ENCODE measurements at regions not wholly inside any gene's neighbourhood (a gene's known extent, or its start where the extent isn't known, plus 50 kb on each side); places are given as distances from the start of the nearest gene placed in this dataset.

DNA sequence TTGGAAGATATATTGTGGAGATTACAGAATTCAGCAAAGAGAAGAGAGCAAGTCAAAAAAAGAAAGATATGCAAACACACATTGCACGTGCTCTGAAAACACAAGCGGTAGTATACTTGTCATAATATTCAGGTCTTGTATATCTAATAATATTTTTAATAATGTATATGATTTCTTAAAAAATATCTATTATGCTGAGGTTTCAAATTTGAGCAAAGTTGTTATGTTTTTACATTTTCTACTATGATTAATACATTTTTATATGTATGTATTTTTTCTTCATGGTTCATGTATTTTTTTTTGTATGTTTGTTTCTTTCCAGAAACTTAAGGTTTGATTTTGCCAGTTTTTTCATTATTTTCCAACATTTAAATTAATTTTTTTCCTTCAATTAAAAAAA lies 752.4 kb upstream of the VSTM2A start:
- Histone ChIP-seq H3K4me3 (replicated peaks in 1 of 3; ENCODE audit: insufficient read depth in 1 of 3, low read depth in 2 of 3, low read length in 3 of 3) (no peak overlapping the region), H3K27ac (ENCODE audit: extremely low read length, insufficient read depth, low read length) (no peak overlapping the region), H2AFZ (ENCODE audit: low read length) (no peak overlapping the region), H3K36me3 (replicated peaks in 1 of 2; ENCODE audit: control insufficient read depth in 1 of 2, insufficient read depth in 2 of 2, low read length in 2 of 2) (no peaks in the 10 kb centered on the region), H3K4me1 (ENCODE audit: insufficient read depth, low read length) (no peaks in the 10 kb centered on the region), H4K20me1 (ENCODE audit: insufficient read depth, low read length) (no peaks in the 10 kb centered on the region), H3K4me2 (ENCODE audit: low read depth, low read length) (no peak overlapping the region), H3K9me3 (ENCODE audit: low read length) (peaks cover 55% of the 10 kb centered on the region), H3K79me2 (ENCODE audit: insufficient read depth, low read length) (no peaks in the 10 kb centered on the region), H3K9ac (ENCODE audit: insufficient read depth, low read depth, low read length) (no peak overlapping the region), H3K27me3 (ENCODE audit: control insufficient read depth in 1 of 2, insufficient read depth in 2 of 2, low read length in 2 of 2) (no peaks in the 10 kb centered on the region)
- TF ChIP-seq MAFF (IDR thresholded peaks at IDR 0.05; ENCODE audit: low read depth, low read length), result 0 out of 2 replicates have a peak, but pooled peaks have one; percentile 14
- no peak for TF ChIP-seq SNAPC2 (CRISPR knock-in tag; IDR thresholded peaks at IDR 0.05)
- peak in 1 of 2 experiments; percentile 49; a peak in 1 of 4 replicates for TF ChIP-seq MAFK (conservative IDR thresholded peaks at IDR 0.05 in 1 of 2, IDR thresholded peaks at IDR 0.05 in 1 of 2; ENCODE audit: low read length in 2 of 2)
- TF ChIP-seq, protein P1, sequence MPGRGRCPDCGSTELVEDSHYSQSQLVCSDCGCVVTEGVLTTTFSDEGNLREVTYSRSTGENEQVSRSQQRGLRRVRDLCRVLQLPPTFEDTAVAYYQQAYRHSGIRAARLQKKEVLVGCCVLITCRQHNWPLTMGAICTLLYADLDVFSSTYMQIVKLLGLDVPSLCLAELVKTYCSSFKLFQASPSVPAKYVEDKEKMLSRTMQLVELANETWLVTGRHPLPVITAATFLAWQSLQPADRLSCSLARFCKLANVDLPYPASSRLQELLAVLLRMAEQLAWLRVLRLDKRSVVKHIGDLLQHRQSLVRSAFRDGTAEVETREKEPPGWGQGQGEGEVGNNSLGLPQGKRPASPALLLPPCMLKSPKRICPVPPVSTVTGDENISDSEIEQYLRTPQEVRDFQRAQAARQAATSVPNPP (CRISPR knock-in tag; IDR thresholded peaks at IDR 0.05), result no peak
- TF ChIP-seq, protein P2, sequence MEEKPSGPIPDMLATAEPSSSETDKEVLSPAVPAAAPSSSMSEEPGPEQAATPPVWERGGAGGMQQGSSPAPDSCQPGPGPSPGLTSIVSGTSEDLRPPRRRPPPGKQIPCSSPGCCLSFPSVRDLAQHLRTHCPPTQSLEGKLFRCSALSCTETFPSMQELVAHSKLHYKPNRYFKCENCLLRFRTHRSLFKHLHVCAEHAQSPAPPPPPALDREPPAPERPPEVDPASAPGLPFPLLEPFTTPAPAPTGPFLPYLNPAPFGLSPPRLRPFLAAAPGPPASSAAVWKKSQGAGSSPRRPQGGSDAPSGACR (CRISPR knock-in tag; IDR thresholded peaks at IDR 0.05), result no peak
- TF ChIP-seq POLR2A (IDR thresholded peaks at IDR 0.05; ENCODE audit: insufficient read depth in 1 of 2, low read depth in 2 of 2, low read length in 2 of 2), result no peak
- no peak for TF ChIP-seq MYNN (CRISPR knock-in tag; IDR thresholded peaks at IDR 0.05; ENCODE audit: low read depth)
- TF ChIP-seq ZNF549 (CRISPR knock-in tag; IDR thresholded peaks at IDR 0.05), result no peak
- TF ChIP-seq, protein P3, sequence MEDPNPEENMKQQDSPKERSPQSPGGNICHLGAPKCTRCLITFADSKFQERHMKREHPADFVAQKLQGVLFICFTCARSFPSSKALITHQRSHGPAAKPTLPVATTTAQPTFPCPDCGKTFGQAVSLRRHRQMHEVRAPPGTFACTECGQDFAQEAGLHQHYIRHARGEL (CRISPR knock-in tag; IDR thresholded peaks at IDR 0.05), result no peak
- TF ChIP-seq ZNF776 (CRISPR knock-in tag; IDR thresholded peaks at IDR 0.05), result no peak
- ChIA-PET POLR2A (no interaction called here), CTCF (ENCODE audit: low intra/inter-chr PET ratio, low total read pairs) (no interaction called here)
- ATAC-seq, result no peak
- intact Hi-C loops (cut with micrococcal nuclease; ENCODE audit: unreplicated experiment) (no loop called here), in situ Hi-C loops (cut with HindIII; ENCODE audit: extremely low pct_ligation_motif_present, low pct_unique_long_range_greater_than_20kb) (no loop called here)
- 11% methylated on average over 2 of the region's 2 CpGs for WGBS (ENCODE audit: low lambda C conversion rate)
- FAIRE-seq, result no peak
- DNase-seq (ENCODE audit: low spot score), result no peak
- BruUV-seq (replicated peaks), result no TSS peak
